Gastroesophageal sphincter (tissue), 3 donors: ENCODE measurements at regions not wholly inside any gene's neighbourhood (a gene's known extent, or its start where the extent isn't known, plus 50 kb on each side); places are given as distances from the start of the nearest gene placed in this dataset.

ENCODE experiments used
- EP300 ChIP-seq: sonication (generic); formaldehyde crosslinking; IDR thresholded peaks from one replicate; pipeline ENCODE4 v1.6.1; 2017; ENCODE audit warnings: antibody characterized with exemption, mild to moderate bottlenecking
- TF ChIP-seq, protein P1 (sequence below), 4 experiments: fragments of 200-600 bp in 2 of 4; fragments of 450-650 bp in 2 of 4; sonication (generic) in 1 of 4; IDR thresholded peaks; one replicate each; pipeline ENCODE4 v1.5.1; 2017 to 2019; ENCODE audit warnings: antibody characterized with exemption in 4 of 4, mild to moderate bottlenecking in 2 of 4, moderate library complexity in 2 of 4

DNA sequence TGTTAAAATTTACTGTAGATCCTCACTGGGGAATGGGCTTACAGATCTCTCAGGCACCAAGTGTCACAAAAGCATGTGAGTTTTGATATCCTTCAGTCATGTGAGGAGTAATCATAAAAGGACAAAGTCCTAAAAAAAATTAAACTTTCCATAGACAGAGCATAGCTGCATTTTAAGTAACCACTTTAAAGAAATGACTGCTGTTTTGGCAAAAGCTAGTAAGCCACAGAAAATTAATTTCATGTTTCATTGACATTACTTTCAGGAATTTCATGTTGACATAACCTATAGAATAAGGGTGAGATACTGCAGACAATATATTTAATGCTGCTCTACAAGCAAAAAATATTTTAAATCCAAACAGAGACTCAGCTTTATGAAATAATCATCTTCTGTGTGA is 156.3 kb downstream of the LYPLAL1 start:
- TF ChIP-seq, protein P1, sequence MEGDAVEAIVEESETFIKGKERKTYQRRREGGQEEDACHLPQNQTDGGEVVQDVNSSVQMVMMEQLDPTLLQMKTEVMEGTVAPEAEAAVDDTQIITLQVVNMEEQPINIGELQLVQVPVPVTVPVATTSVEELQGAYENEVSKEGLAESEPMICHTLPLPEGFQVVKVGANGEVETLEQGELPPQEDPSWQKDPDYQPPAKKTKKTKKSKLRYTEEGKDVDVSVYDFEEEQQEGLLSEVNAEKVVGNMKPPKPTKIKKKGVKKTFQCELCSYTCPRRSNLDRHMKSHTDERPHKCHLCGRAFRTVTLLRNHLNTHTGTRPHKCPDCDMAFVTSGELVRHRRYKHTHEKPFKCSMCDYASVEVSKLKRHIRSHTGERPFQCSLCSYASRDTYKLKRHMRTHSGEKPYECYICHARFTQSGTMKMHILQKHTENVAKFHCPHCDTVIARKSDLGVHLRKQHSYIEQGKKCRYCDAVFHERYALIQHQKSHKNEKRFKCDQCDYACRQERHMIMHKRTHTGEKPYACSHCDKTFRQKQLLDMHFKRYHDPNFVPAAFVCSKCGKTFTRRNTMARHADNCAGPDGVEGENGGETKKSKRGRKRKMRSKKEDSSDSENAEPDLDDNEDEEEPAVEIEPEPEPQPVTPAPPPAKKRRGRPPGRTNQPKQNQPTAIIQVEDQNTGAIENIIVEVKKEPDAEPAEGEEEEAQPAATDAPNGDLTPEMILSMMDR (IDR thresholded peaks at IDR 0.05): no peak
- no peak for TF ChIP-seq EP300
